ENCODE measurements at regions not wholly inside any gene's neighbourhood (a gene's known extent, or its start where the extent isn't known, plus 50 kb on each side); places are given as distances from the start of the nearest gene placed in this dataset.

- TF ChIP-seq CTCF (IDR thresholded peaks at IDR 0.05; ENCODE audit: unreplicated experiment), result no peak
Observed at GRCh38 chr6:51105357-51105756, 286.7 kb downstream of the TFAP2B start.

DNA sequence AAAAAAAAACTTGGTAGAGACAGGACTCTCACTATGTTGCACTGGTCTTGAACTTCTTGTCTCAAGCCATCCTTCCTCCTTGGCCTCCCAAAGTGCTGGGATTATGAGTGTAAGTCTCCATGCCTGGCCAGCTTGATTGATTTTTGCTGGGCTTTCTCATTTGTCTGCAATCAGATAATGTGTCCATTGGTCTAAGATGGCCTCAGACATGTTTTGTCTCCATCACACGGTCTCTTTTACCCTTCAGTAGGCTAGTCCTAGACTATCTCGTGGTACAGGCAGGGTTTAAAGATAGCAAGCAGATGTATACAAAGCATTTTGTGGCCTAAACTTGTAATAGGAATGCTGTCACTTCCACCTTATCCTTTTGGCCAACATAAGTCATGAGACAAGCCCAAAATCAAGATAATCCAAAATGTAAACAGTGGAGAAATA is 289.1 kb downstream of the TFAP2B start:
- Mint-ChIP-seq H3K4me3 (ENCODE audit: unreplicated experiment) (no peak overlapping the region), H3K4me1 (ENCODE audit: insufficient read depth, unreplicated experiment) (peaks cover 11% of the 10 kb centered on the region), H3K27ac (ENCODE audit: low read depth, unreplicated experiment) (no peak overlapping the region), H3K27me3 (ENCODE audit: insufficient read depth, unreplicated experiment) (no peaks in the 10 kb centered on the region), H3K36me3 (ENCODE audit: insufficient read depth, unreplicated experiment) (no peaks in the 10 kb centered on the region), H3K9me3 (ENCODE audit: unreplicated experiment) (no peaks in the 10 kb centered on the region)
- CTCF ChIA-PET, result interaction anchor here (0.7 to 1.0 kb wide), 3 partner anchors 10 to 1545 kb away, joined by 3 read pairs; no protein-coding TSS in a partner anchor
- no TSS peak for BruUV-seq (replicated peaks)
- POLR2A ChIA-PET, result no interaction called here
- DNase-seq (ENCODE audit: unreplicated experiment), result no peak
- TF ChIP-seq CTCF (IDR thresholded peaks at IDR 0.05; ENCODE audit: unreplicated experiment), result no peak
- intact Hi-C loops (cut with micrococcal nuclease), result no loop called here

More at GRCh38 chr6:51105357-51105756, 286.7 kb downstream of the TFAP2B start:
- Mint-ChIP-seq H3K27ac (ENCODE audit: low read depth, unreplicated experiment) (no peak overlapping the region), H3K4me3 (ENCODE audit: unreplicated experiment) (no peak overlapping the region), H3K27me3 (ENCODE audit: insufficient read depth, unreplicated experiment) (no peaks in the 10 kb centered on the region), H3K9me3 (ENCODE audit: unreplicated experiment) (no peaks in the 10 kb centered on the region), H3K4me1 (ENCODE audit: insufficient read depth, unreplicated experiment) (peaks cover 11% of the 10 kb centered on the region), H3K36me3 (ENCODE audit: insufficient read depth, unreplicated experiment) (no peaks in the 10 kb centered on the region)
- POLR2A ChIA-PET, result interaction anchor here (0.7 kb wide), 1 partner anchor 128 kb away, joined by 3 read pairs; no protein-coding TSS in a partner anchor
- CTCF ChIA-PET, result interaction anchor here (0.7 kb wide), 1 partner anchor 250 kb away, joined by 3 read pairs; no protein-coding TSS in a partner anchor
- DNase-seq (ENCODE audit: unreplicated experiment), result no peak
- BruUV-seq (replicated peaks), result no TSS peak
- intact Hi-C loops (cut with micrococcal nuclease), result no loop called here

DNA sequence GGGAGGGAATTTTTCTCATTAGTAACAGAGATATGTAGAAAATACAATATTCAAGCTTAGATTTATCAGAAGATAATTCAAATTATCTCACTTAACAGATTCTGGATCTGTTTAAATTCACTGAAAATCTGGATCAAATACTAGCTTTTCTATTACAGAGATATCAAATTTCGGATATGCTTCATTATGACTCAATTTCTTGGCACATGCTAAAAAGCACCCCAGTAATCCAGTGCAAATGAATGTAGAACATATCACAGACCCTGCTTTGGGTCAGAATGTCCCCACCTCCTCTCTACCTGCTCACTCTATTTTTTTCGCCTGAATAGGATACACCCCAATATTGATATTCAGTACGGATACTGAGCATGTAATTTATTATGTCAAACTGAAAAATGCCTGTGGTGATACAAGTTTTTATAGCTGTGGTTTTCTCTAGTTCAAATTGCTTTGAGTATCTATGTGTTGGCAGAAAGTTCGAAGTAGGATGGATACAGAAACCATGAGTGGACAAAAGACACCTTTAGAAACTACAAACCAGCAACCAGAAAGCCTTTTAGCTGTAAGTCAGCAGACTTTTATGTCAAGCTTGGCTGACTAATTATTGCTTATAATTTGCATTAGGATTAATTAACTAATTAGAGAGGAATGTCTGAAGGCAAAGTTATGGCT is 290.0 kb downstream of the TFAP2B start:
- H3K27ac Mint-ChIP-seq (ENCODE audit: low read depth, unreplicated experiment), result no peak overlapping the region
- ChIA-PET CTCF (interaction anchor here (0.7 kb wide), 2 partner anchors 60 to 1544 kb away, joined by 3 read pairs; no protein-coding TSS in a partner anchor), POLR2A (no interaction called here)
- H3K27me3 Mint-ChIP-seq (ENCODE audit: insufficient read depth, unreplicated experiment), result no peaks in the 10 kb centered on the region
- no peaks in the 10 kb centered on the region for H3K36me3 Mint-ChIP-seq (ENCODE audit: insufficient read depth, unreplicated experiment)
- H3K4me3 Mint-ChIP-seq (ENCODE audit: unreplicated experiment), result no peak overlapping the region
- TF ChIP-seq CTCF (IDR thresholded peaks at IDR 0.05; ENCODE audit: unreplicated experiment), result no peak
- peak; percentile 18 for DNase-seq (ENCODE audit: unreplicated experiment)
- intact Hi-C loops (cut with micrococcal nuclease), result no loop called here
- H3K9me3 Mint-ChIP-seq (ENCODE audit: unreplicated experiment), result no peaks in the 10 kb centered on the region
- no TSS peak for BruUV-seq (replicated peaks)
- peaks cover 11% of the 10 kb centered on the region for H3K4me1 Mint-ChIP-seq (ENCODE audit: insufficient read depth, unreplicated experiment)

- TF ChIP-seq CTCF (IDR thresholded peaks at IDR 0.05; ENCODE audit: unreplicated experiment), result no peak
- peaks cover 4% of the 10 kb centered on the region for H3K4me1 Mint-ChIP-seq (ENCODE audit: insufficient read depth, unreplicated experiment)
- no peak for DNase-seq (ENCODE audit: unreplicated experiment)
- no TSS peak for BruUV-seq (replicated peaks)
- intact Hi-C loops (cut with micrococcal nuclease), result no loop called here
- no peaks in the 10 kb centered on the region for H3K27me3 Mint-ChIP-seq (ENCODE audit: insufficient read depth, unreplicated experiment)
- H3K27ac Mint-ChIP-seq (ENCODE audit: low read depth, unreplicated experiment), result no peak overlapping the region
- H3K9me3 Mint-ChIP-seq (ENCODE audit: unreplicated experiment), result no peaks in the 10 kb centered on the region
- ChIA-PET CTCF (interaction anchor here (0.6 kb wide), 1 partner anchor 67 kb away, joined by 3 read pairs; no protein-coding TSS in a partner anchor), POLR2A (no interaction called here)
- no peaks in the 10 kb centered on the region for H3K36me3 Mint-ChIP-seq (ENCODE audit: insufficient read depth, unreplicated experiment)
- H3K4me3 Mint-ChIP-seq (ENCODE audit: unreplicated experiment), result no peak overlapping the region
Observed at GRCh38 chr6:51112731-51113130, 294.1 kb downstream of the TFAP2B start.

All from MCF 10A (cell line).